IMR-90 (cell line): ENCODE measurements at regions not wholly inside any gene's neighbourhood (a gene's known extent, or its start where the extent isn't known, plus 50 kb on each side); places are given as distances from the start of the nearest gene placed in this dataset.

Experiments
- ATAC-seq: fragments of 200-7000 bp; cut with Tn5 transposase; 2 replicates; pipeline ENCODE4 v1.9.1; 2020; ENCODE audit warnings: low read depth, mild to moderate bottlenecking, moderate library complexity
- BruUV-seq: library from RNA; stranded (reverse); fragments of 400-500 nt; replicated peaks from 2 replicates; lab custom pipeline; 2021; lab: Mats Ljungman, UMichigan
- CTCF ChIA-PET: fragments of 300-600 bp; formaldehyde crosslinking; extraction: SDS; loops from one replicate; lab custom pipeline; 2021; ENCODE audit warnings: antibody characterized with exemption; lab: Yijun Ruan, JAX
- POLR2A ChIA-PET: fragments of 300-600 bp; sonication (Branson Sonifier 250); formaldehyde crosslinking; loops from one replicate; lab custom pipeline; 2022; ENCODE audit warnings: antibody characterized with exemption; ENCODE audit not compliant: unreplicated experiment; lab: Charles Lee
- DNase-seq: peaks from one replicate; pipeline ENCODE4 v3.0.0; 2013
- H2AFZ ChIP-seq: replicated peaks from 2 replicates; pipeline ENCODE3; 2013; ENCODE audit warnings: low read length, mild to moderate bottlenecking; ENCODE audit not compliant: poor library complexity
- H2AK5ac ChIP-seq: 2 replicates; pipeline ENCODE4 v1.6.1; 2013; ENCODE audit warnings: low read depth, low read length, inconsistent platforms
- H2AK9ac ChIP-seq: replicated peaks from 2 replicates; pipeline ENCODE3; 2013; ENCODE audit warnings: mild to moderate bottlenecking, low read depth, low read length, moderate library complexity; ENCODE audit not compliant: poor library complexity
- H2BK120ac ChIP-seq: 2 replicates; pipeline ENCODE4 v1.6.1; 2013; ENCODE audit warnings: low read depth, low read length, inconsistent platforms
- H2BK15ac ChIP-seq: 3 replicates; pipeline ENCODE4 v1.6.1; 2013; ENCODE audit warnings: low read depth, low read length, inconsistent platforms
- H2BK20ac ChIP-seq: 2 replicates; pipeline ENCODE4 v1.6.1; 2013; ENCODE audit warnings: low read depth, mild to moderate bottlenecking, inconsistent platforms, low read length, moderate library complexity
- H2BK5ac ChIP-seq: 2 replicates; pipeline ENCODE4 v1.6.1; 2013; ENCODE audit warnings: mild to moderate bottlenecking, low read depth, low read length, inconsistent platforms; ENCODE audit not compliant: poor library complexity, severe bottlenecking
- H3K14ac ChIP-seq: replicated peaks from 2 replicates; pipeline ENCODE4 v1.6.1; 2013; ENCODE audit warnings: low read depth, low read length, inconsistent platforms
- H3K18ac ChIP-seq: 2 replicates; pipeline ENCODE4 v1.6.1; 2013; ENCODE audit warnings: low read depth, low read length, control low read depth
- H3K23ac ChIP-seq: 2 replicates; pipeline ENCODE4 v1.6.1; 2013; ENCODE audit warnings: low read depth, low read length, inconsistent platforms
- H3K27ac ChIP-seq: 2 replicates; pipeline ENCODE4 v1.5.1; 2013; ENCODE audit warnings: mild to moderate bottlenecking, control low read depth, low read length; ENCODE audit not compliant: insufficient read depth
- H3K27me3 ChIP-seq: 2 replicates; pipeline ENCODE4 v1.6.1; 2013; ENCODE audit warnings: low read length; ENCODE audit not compliant: control insufficient read depth, insufficient read depth
- H3K36me3 ChIP-seq: 2 replicates; pipeline ENCODE4 v1.6.1; 2013; ENCODE audit warnings: low read length, mixed read lengths; ENCODE audit not compliant: control insufficient read depth, insufficient read depth
- H3K4ac ChIP-seq: 2 replicates; pipeline ENCODE4 v1.6.1; 2013; ENCODE audit warnings: low read depth, low read length, inconsistent platforms
- H3K4me1 ChIP-seq: 2 replicates; pipeline ENCODE4 v1.6.1; 2013; ENCODE audit warnings: low read length, mixed read lengths; ENCODE audit not compliant: control insufficient read depth, insufficient read depth
- H3K4me2 ChIP-seq: 2 replicates; pipeline ENCODE4 v1.6.1; 2013; ENCODE audit warnings: low read depth, mild to moderate bottlenecking, control low read depth, low read length, moderate library complexity
- H3K4me3 ChIP-seq: 2 replicates; pipeline ENCODE4 v1.5.1; 2013; ENCODE audit warnings: low read depth, mild to moderate bottlenecking, control low read depth, low read length, moderate library complexity; ENCODE audit not compliant: insufficient read depth
- H3K56ac ChIP-seq: 2 replicates; pipeline ENCODE4 v1.6.1; 2013; ENCODE audit warnings: low read length, inconsistent platforms; ENCODE audit not compliant: insufficient read depth; ENCODE audit errors: extremely low read depth
- H3K79me1 ChIP-seq, 2 experiments: 2 replicates each; pipeline ENCODE4 v1.6.1; 2013; ENCODE audit warnings: low read length in 2 of 2, inconsistent platforms in 1 of 2, low read depth in 1 of 2
- H3K9ac ChIP-seq: 2 replicates; pipeline ENCODE4 v1.6.1; 2013; ENCODE audit warnings: low read depth, low read length, control low read depth
- H3K9me1 ChIP-seq: 2 replicates; pipeline ENCODE4 v1.6.1; 2013; ENCODE audit warnings: low read length, inconsistent platforms; ENCODE audit not compliant: insufficient read depth
- H3K9me3 ChIP-seq: 2 replicates; pipeline ENCODE4 v1.6.1; 2013; ENCODE audit warnings: low read length; ENCODE audit not compliant: control insufficient read depth, insufficient read depth
- H4K20me1 ChIP-seq: 2 replicates; pipeline ENCODE4 v1.6.1; 2013; ENCODE audit warnings: low read length, inconsistent platforms; ENCODE audit not compliant: insufficient read depth
- H4K5ac ChIP-seq: 2 replicates; pipeline ENCODE4 v1.6.1; 2013; ENCODE audit warnings: mild to moderate bottlenecking, low read depth, low read length, control low read depth
- H4K8ac ChIP-seq, 2 experiments: 2 replicates each; pipeline ENCODE4 v1.6.1; 2013; ENCODE audit warnings: low read depth in 2 of 2, low read length in 2 of 2, control low read depth in 1 of 2, inconsistent platforms in 1 of 2
- H4K91ac ChIP-seq: 2 replicates; pipeline ENCODE4 v1.6.1; 2013; ENCODE audit warnings: low read depth, low read length, inconsistent platforms; ENCODE audit not compliant: insufficient read depth
- CTCF ChIP-seq: conservative IDR thresholded peaks from 2 replicates; pipeline ENCODE4 v1.5.1; 2012; ENCODE audit warnings: mild to moderate bottlenecking, low read depth, low read length, improper control_type of control experiment
- FOS ChIP-seq: fragments of 150-350 bp; IDR thresholded peaks from 2 replicates; pipeline ENCODE4 v1.6.1; 2016; ENCODE audit warnings: low read depth, low read length
- NFE2L2 ChIP-seq: fragments of 150-350 bp; IDR thresholded peaks from 2 replicates; pipeline ENCODE4 v1.6.1; 2016; ENCODE audit warnings: low read depth, mild to moderate bottlenecking, low read length
- POLR2A ChIP-seq: IDR thresholded peaks from 2 replicates; pipeline ENCODE4 v1.6.1; 2012; ENCODE audit warnings: mild to moderate bottlenecking, low read depth, low read length
- RCOR1 ChIP-seq: IDR thresholded peaks from 2 replicates; pipeline ENCODE4 v1.6.1; 2012; ENCODE audit warnings: mild to moderate bottlenecking, low read length, improper control_type of control experiment; ENCODE audit not compliant: insufficient replicate concordance
- WGBS, 2 experiments: methylation state at CpG; one replicate each; pipeline versions ENCODE4 v1.1.5 to v1.1.7; 2013; ENCODE audit warnings: missing lambda C conversion rate in 2 of 2; ENCODE audit not compliant: insufficient read length in 1 of 2; ENCODE audit errors: extremely low coverage in 2 of 2; 5-methylcytosine and 5-hydroxymethylcytosine counted together
- dilution Hi-C: fragments of 300-500 bp; cut with HindIII; formaldehyde crosslinking; loops from one replicate; pipeline ENCODE4 v1.14.3; 2018; ENCODE audit warnings: low sequenced_read_pairs; ENCODE audit not compliant: unreplicated experiment
- in situ Hi-C: fragments of 300-500 bp; cut with MboI; formaldehyde crosslinking; loops from 3 replicates; pipeline ENCODE4 v1.14.3; 2019; ENCODE audit warnings: low sequenced_read_pairs, inconsistent platforms, mixed read lengths
- intact Hi-C: fragments of 100-400 bp; cut with micrococcal nuclease; formaldehyde crosslinking; loops from 2 replicates; pipeline ENCODE4 v1.10.0; 2022
- TF ChIP-seq, protein P1 (sequence below): fragments of 150-350 bp; IDR thresholded peaks from 2 replicates; pipeline ENCODE4 v1.6.1; 2017; ENCODE audit warnings: mild to moderate bottlenecking, antibody characterized with exemption, low read length, low read depth

GRCh38 chr13:111911121-111911720 is 155.7 kb upstream of the SOX1 start:
- ATAC-seq, result no peak
- Histone ChIP-seq H3K36me3 (no peaks in the 10 kb centered on the region), H3K9ac (no peak overlapping the region), H2BK15ac (no peak overlapping the region), H3K56ac (no peak overlapping the region), H3K4me2 (no peak overlapping the region), H4K91ac (no peak overlapping the region), H4K20me1 (no peaks in the 10 kb centered on the region), H3K14ac (no peak overlapping the region), H4K5ac (no peak overlapping the region), H3K23ac (no peak overlapping the region), H3K4me3 (no peak overlapping the region), H3K79me1 (no peaks in the 10 kb centered on the region), H3K4me1 (no peaks in the 10 kb centered on the region), H3K18ac (no peak overlapping the region), H3K9me3 (peaks cover 61% of the 10 kb centered on the region), H2BK5ac (no peak overlapping the region), H2AK5ac (no peak overlapping the region), H2AK9ac (no peak overlapping the region), H3K4ac (no peak overlapping the region), H3K27me3 (no peaks in the 10 kb centered on the region), H3K9me1 (no peaks in the 10 kb centered on the region), H2BK20ac (no peak overlapping the region), H4K8ac (no peak overlapping the region), H2AFZ (no peak overlapping the region), H3K27ac (no peak overlapping the region), H2BK120ac (no peak overlapping the region)
- BruUV-seq, result no TSS peak
- TF ChIP-seq, protein P1, sequence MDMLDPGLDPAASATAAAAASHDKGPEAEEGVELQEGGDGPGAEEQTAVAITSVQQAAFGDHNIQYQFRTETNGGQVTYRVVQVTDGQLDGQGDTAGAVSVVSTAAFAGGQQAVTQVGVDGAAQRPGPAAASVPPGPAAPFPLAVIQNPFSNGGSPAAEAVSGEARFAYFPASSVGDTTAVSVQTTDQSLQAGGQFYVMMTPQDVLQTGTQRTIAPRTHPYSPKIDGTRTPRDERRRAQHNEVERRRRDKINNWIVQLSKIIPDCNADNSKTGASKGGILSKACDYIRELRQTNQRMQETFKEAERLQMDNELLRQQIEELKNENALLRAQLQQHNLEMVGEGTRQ, result no peak
- TF ChIP-seq POLR2A (no peak), CTCF (no peak), FOS (no peak), NFE2L2 (no peak), RCOR1 (no peak)
- dilution Hi-C loops (no loop called here), in situ Hi-C loops (no loop called here), intact Hi-C loops (no loop called here)
- DNase-seq, result no peak
- CTCF ChIA-PET, result no interaction called here
- POLR2A ChIA-PET, result no interaction called here
- 60% methylated on average over 7 of the region's 11 CpGs; no CpG with 5 or more reads in 1 of the 2 experiments for WGBS, 2 experiments
